Activated CD4-positive, alpha-beta T cell treated with anti-CD3 and anti-CD28 coated beads, Interleukin-2, amount 50 U/mL, for 24 hours (primary cell): ENCODE measurements at regions not wholly inside any gene's neighbourhood (a gene's known extent, or its start where the extent isn't known, plus 50 kb on each side); places are given as distances from the start of the nearest gene placed in this dataset.

ENCODE experiments used
- DNase-seq, 2 donors: peaks; one replicate each; pipeline ENCODE4 v3.0.0-alpha.2; 2020; ENCODE audit warnings: low read depth in 1 of 2, low spot score in 1 of 2

GRCh38 chr15:91517491-91518200, 335.9 kb upstream of the SLCO3A1 start:
- no peak for DNase-seq

GRCh38 chr15:91520850-91521249, 332.7 kb upstream of the SLCO3A1 start:
- no peak for DNase-seq

GRCh38 chr15:91521548-91521947, 332.0 kb upstream of the SLCO3A1 start:
- DNase-seq = no peak

DNA sequence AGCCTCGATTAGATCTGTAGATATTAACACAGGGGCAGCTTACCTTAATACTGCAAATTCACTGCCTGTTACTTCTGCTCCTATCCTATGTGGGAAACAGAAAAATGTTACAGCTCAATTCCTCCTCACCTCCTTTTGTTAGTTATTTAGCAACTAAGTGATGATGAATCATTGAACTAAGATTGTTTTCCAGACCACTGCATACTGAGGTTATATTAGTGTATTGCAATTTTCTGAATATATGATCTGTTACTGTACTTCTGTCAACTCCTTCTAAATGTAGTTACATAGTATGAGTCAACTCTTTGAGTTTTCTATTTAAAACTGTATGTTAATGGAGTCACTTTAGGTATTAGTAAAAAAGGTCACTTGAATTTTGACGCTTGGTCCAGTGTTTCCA, 331.5 kb upstream of the SLCO3A1 start:
- no peak for DNase-seq

- DNase-seq = no peak
Observed at GRCh38 chr15:91522605-91523332, 330.7 kb upstream of the SLCO3A1 start.

DNA sequence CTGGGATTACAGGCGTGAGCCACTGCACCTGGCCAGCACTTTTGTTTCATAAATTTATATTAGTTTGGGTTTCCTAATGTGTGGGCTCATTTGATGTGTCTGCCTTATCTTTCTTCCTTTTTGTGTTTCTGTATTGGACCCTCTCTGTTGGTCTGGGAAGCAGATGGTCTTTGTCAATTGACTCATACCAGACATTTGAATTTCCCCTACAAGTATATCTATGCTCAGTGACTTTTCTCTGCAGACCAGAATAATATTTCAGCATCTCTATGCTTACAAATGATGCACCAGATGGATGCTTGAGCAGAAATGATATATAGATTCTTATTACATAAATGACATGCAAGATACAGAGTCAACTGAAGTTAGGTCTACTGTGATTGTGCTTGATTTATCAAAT, 329.9 kb upstream of the SLCO3A1 start:
- no peak for DNase-seq

- no peak for DNase-seq
Observed at GRCh38 chr15:91524534-91524933, 329.0 kb upstream of the SLCO3A1 start.

GRCh38 chr15:91525751-91526150, 327.8 kb upstream of the SLCO3A1 start:
- no peak for DNase-seq

DNA sequence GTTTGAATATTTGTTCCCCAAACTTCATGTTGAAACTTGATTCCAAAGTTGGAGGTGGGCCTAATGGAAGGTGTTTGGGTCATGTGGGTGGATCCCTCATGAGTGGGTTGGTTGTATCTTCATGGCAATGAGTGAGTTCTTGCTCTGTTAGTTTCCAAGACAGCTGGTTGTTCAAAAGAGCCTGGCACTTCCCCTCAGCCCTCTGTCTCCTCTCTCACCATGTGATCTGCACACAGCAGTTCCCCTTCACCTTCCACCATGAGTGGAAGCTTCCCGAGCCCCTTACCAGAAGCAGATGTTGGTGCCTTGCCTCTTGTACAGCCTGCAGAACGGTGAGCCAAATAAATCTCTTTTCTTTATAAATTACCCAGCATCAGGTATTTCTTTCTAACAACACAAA, 327.1 kb upstream of the SLCO3A1 start:
- no peak for DNase-seq

- no peak for DNase-seq
Observed at GRCh38 chr15:91528801-91529200, 324.7 kb upstream of the SLCO3A1 start.

GRCh38 chr15:91529534-91529933, 324.0 kb upstream of the SLCO3A1 start:
- no peak for DNase-seq

- no peak for DNase-seq
Observed at GRCh38 chr15:91530279-91530678, 323.2 kb upstream of the SLCO3A1 start.

- DNase-seq = no peak
Observed at GRCh38 chr15:91530956-91531582, 322.4 kb upstream of the SLCO3A1 start.

DNA sequence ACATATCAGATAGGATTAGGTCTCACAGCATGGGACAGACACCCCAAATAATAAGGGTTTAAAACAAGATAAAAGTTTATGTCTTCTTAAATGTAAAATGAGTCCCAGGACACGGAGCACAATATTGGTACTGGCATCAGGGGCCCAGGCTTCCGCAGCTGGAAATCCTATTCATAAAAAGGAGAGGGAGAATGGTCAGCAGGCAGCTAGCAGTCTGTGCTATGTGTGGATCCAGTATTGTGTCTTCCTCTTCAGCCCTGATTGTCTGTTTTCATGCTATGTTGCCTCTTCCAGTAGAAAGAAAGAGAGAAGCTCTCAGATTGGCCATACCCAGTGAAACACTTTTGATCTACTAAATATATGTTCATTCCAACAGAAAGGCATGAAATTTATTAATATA, 319.3 kb upstream of the SLCO3A1 start:
- no peak for DNase-seq

DNA sequence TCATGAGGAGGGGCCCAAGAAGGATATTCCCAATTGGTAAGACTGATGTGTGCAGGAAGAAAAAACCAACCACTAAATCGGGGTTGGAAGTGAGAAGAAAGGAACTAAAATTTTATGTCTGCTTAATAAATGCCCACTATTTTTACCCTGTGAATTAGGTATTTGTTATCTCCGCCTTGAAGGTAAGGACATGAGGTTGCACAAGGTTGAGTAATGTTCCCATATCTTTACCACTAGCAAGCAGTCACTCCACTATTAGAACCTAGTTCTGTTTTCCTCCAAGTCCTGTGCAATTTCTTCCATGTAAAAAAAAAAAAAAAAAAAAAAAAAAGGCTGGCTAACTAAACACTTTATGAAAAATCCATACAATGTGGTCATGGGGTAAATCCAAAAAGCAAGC, 318.5 kb upstream of the SLCO3A1 start:
- no peak for DNase-seq

DNA sequence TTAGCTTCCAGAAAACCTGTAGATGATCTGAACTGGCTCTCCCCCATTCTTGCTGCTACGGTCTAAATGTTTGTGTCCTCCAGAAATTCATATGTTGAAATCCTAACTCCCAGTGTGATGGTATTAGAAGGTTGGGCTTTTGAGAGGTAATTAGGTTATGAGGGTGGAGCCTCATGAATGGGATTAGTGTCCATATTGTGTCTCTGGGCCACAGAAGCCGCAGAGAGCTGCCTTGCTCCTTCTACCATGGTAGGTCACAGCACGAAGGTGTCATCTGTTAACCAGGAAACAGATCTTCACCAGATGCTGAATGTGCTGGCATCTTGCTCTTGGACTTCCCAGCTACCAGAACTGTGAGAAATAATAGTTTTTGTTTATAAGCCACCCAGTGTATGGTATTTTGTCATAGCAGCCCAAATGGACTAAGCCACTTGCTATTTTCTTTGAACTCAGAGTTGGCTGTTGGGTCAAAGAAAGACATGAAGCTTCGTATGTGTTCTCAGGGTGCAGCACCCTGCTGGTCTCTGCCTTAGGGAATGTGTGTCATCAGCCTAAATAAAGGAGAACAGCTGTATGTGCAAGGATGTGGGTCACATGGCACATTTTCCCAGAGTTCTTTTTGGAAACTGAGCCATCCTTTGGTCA, 317.5 kb upstream of the SLCO3A1 start:
- DNase-seq = no peak

DNA sequence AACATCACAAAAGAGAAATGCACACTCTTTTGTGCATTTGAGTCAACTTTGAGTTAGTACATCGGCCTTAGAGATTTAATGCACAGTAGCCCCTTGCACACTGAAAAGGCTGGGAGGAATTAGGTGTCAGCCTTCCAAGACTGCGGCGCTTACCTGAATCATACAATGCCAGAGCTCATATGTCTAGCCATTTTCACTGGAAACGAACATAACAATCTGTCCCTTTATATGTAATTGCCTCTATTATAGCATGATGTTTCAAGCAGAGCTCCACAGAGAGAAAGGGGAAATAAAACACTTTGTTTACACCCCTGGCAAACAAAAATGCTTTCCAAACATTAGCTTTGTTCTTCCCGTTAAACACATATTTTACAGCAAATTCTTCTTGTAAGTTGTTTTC, 315.7 kb upstream of the SLCO3A1 start:
- DNase-seq = no peak

GRCh38 chr15:91538782-91539181, 314.7 kb upstream of the SLCO3A1 start:
- no peak for DNase-seq

GRCh38 chr15:91541286-91541685, 312.2 kb upstream of the SLCO3A1 start:
- no peak for DNase-seq

DNA sequence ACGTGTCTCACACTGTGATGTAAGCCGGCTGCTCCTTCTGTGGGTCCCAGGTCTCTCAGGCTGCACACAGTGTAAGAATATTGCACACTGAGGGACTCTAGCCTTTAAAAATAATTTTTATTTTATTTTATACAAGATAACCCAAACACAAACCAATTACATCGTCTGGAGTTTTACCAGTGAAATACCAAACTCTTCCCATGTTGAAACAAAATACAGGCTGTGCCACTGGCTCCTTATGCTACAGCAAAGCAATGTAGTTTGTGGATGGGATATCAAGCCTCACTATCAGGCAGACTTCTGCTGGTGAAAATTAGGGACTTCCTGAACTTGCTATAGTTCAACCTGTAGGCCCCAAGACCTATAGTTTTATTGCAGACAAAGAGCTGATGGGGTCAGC, 311.3 kb upstream of the SLCO3A1 start:
- DNase-seq = no peak

- no peak for DNase-seq
Observed at GRCh38 chr15:91547356-91547755, 306.2 kb upstream of the SLCO3A1 start.

- no peak for DNase-seq
Observed at GRCh38 chr15:91548549-91548948, 305.0 kb upstream of the SLCO3A1 start.
